ENCODE measurements at regions not wholly inside any gene's neighbourhood (a gene's known extent, or its start where the extent isn't known, plus 50 kb on each side); places are given as distances from the start of the nearest gene placed in this dataset.

DNA sequence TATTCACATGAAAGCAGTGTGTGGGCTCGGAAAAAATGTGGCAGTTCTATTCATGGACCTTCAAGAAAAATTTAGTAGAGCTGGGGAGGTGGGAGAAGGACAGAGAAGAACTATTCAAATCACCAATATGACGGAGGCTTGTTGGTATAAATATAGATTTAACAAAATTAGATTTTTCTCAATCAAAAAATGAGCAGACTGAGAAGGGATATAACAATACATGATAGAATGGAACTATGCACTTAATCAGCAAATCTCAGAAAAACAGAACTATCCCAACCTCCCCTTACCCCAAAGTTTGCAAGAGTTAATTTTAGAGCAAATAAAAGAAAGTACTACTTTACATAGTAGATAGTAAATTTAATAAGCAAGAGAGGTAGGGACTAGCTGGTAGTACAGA is 194.6 kb upstream of the BCL6 start:
- H3K4me3 Mint-ChIP-seq (ENCODE audit: unreplicated experiment) = no peak overlapping the region
- H3K36me3 Mint-ChIP-seq (ENCODE audit: unreplicated experiment) = no peaks in the 10 kb centered on the region
- H3K4me1 Mint-ChIP-seq (ENCODE audit: low read depth, unreplicated experiment) = no peaks in the 10 kb centered on the region
- no peak overlapping the region for H3K27ac Mint-ChIP-seq (ENCODE audit: unreplicated experiment)
- no peaks in the 10 kb centered on the region for H3K27me3 Mint-ChIP-seq (ENCODE audit: unreplicated experiment)
- no peak for DNase-seq
- TF ChIP-seq, protein P1, sequence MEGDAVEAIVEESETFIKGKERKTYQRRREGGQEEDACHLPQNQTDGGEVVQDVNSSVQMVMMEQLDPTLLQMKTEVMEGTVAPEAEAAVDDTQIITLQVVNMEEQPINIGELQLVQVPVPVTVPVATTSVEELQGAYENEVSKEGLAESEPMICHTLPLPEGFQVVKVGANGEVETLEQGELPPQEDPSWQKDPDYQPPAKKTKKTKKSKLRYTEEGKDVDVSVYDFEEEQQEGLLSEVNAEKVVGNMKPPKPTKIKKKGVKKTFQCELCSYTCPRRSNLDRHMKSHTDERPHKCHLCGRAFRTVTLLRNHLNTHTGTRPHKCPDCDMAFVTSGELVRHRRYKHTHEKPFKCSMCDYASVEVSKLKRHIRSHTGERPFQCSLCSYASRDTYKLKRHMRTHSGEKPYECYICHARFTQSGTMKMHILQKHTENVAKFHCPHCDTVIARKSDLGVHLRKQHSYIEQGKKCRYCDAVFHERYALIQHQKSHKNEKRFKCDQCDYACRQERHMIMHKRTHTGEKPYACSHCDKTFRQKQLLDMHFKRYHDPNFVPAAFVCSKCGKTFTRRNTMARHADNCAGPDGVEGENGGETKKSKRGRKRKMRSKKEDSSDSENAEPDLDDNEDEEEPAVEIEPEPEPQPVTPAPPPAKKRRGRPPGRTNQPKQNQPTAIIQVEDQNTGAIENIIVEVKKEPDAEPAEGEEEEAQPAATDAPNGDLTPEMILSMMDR (IDR thresholded peaks at IDR 0.05; ENCODE audit: partially characterized antibody, unreplicated experiment) = no peak
- no peaks in the 10 kb centered on the region for H3K9me3 Mint-ChIP-seq (ENCODE audit: unreplicated experiment)

DNA sequence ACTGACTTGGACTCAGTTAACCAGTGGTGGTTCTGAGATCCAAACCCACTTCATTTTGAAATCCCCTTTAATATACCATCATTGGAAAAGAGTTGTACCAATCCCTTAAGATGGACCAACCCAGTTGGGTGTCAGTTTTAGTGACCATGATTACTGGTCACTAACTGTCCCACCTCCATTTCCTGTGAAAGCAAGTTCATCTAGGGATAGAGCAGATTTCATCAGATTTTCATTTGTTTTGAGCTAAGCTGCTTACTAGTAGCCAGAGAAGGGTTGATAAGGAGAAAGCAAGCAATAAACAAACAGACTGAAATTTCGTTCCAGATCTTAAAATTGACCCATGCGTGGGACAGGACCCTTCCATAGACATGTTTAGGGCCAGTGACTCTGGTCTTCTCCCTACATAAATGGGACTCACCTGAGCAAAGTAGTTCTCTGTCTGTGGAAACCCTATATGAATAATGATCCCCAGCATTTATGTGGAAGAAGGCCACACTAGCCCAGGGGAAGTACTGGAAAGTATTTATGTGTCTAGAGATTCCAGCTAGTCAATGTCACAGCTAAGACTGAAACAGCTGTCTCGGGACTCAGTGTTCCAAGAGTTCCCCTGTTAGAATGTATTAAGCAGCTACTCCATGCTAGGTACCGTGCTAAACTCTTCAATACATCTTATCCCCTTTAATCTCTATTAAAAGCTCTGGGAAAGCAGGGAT is 196.0 kb upstream of the BCL6 start:
- Mint-ChIP-seq H3K4me1 (ENCODE audit: low read depth, unreplicated experiment) (no peaks in the 10 kb centered on the region), H3K4me3 (ENCODE audit: unreplicated experiment) (no peak overlapping the region), H3K27ac (ENCODE audit: unreplicated experiment) (no peak overlapping the region), H3K9me3 (ENCODE audit: unreplicated experiment) (no peaks in the 10 kb centered on the region), H3K36me3 (ENCODE audit: unreplicated experiment) (no peaks in the 10 kb centered on the region), H3K27me3 (ENCODE audit: unreplicated experiment) (no peaks in the 10 kb centered on the region)
- no peak for DNase-seq
- TF ChIP-seq, protein P1 (IDR thresholded peaks at IDR 0.05; ENCODE audit: partially characterized antibody, unreplicated experiment) = no peak

- Mint-ChIP-seq H3K4me1 (ENCODE audit: low read depth, unreplicated experiment) (no peaks in the 10 kb centered on the region), H3K4me3 (ENCODE audit: unreplicated experiment) (no peak overlapping the region)
- TF ChIP-seq, protein P1 (IDR thresholded peaks at IDR 0.05; ENCODE audit: partially characterized antibody, unreplicated experiment) = no peak
These were observed 196.6 kb upstream of the BCL6 start for GRCh38 chr3:187941848-187942194.

GRCh38 chr3:187942658-187943241 is 197.5 kb upstream of the BCL6 start:
- no peaks in the 10 kb centered on the region for H3K36me3 Mint-ChIP-seq (ENCODE audit: unreplicated experiment)
- H3K4me1 Mint-ChIP-seq (ENCODE audit: low read depth, unreplicated experiment) = no peaks in the 10 kb centered on the region
- no peak for DNase-seq
- no peaks in the 10 kb centered on the region for H3K27me3 Mint-ChIP-seq (ENCODE audit: unreplicated experiment)
- H3K9me3 Mint-ChIP-seq (ENCODE audit: unreplicated experiment) = no peaks in the 10 kb centered on the region
- TF ChIP-seq, protein P1 (IDR thresholded peaks at IDR 0.05; ENCODE audit: partially characterized antibody, unreplicated experiment) = no peak
- no peak overlapping the region for H3K4me3 Mint-ChIP-seq (ENCODE audit: unreplicated experiment)
- H3K27ac Mint-ChIP-seq (ENCODE audit: unreplicated experiment) = no peak overlapping the region

More at GRCh38 chr3:187941848-187942194, 196.6 kb upstream of the BCL6 start:
- no peaks in the 10 kb centered on the region for H3K27me3 Mint-ChIP-seq (ENCODE audit: unreplicated experiment)
- no peak for DNase-seq
- H3K9me3 Mint-ChIP-seq (ENCODE audit: unreplicated experiment) = no peaks in the 10 kb centered on the region
- no peaks in the 10 kb centered on the region for H3K36me3 Mint-ChIP-seq (ENCODE audit: unreplicated experiment)
- no peak overlapping the region for H3K27ac Mint-ChIP-seq (ENCODE audit: unreplicated experiment)

- no peaks in the 10 kb centered on the region for H3K9me3 Mint-ChIP-seq (ENCODE audit: unreplicated experiment)
- DNase-seq = no peak
- no peak overlapping the region for H3K27ac Mint-ChIP-seq (ENCODE audit: unreplicated experiment)
- no peaks in the 10 kb centered on the region for H3K4me1 Mint-ChIP-seq (ENCODE audit: low read depth, unreplicated experiment)
- TF ChIP-seq, protein P1 (IDR thresholded peaks at IDR 0.05; ENCODE audit: partially characterized antibody, unreplicated experiment) = no peak
- H3K27me3 Mint-ChIP-seq (ENCODE audit: unreplicated experiment) = no peaks in the 10 kb centered on the region
- H3K36me3 Mint-ChIP-seq (ENCODE audit: unreplicated experiment) = no peaks in the 10 kb centered on the region
- no peak overlapping the region for H3K4me3 Mint-ChIP-seq (ENCODE audit: unreplicated experiment)
These were observed 198.6 kb upstream of the BCL6 start for GRCh38 chr3:187943677-187944389.

Measured in glutamatergic neuron (in vitro differentiated cells).